MM.1S (cell line): ENCODE measurements at regions not wholly inside any gene's neighbourhood (a gene's known extent, or its start where the extent isn't known, plus 50 kb on each side); places are given as distances from the start of the nearest gene placed in this dataset.

ENCODE experiments used
- DNase-seq: peaks from one replicate; pipeline ENCODE4 v3.0.0-alpha.2; 2015
- H2AFZ ChIP-seq: fragments of 300-600 bp; sonication (generic); 2 replicates; pipeline ENCODE4 v1.6.0; 2016; ENCODE audit warnings: antibody characterized with exemption, low read length
- H3F3A ChIP-seq: fragments of 300-600 bp; sonication (generic); 2 replicates; pipeline ENCODE4 v1.6.1; 2016; ENCODE audit warnings: mild to moderate bottlenecking, antibody characterized with exemption, low read length, moderate library complexity, mixed read lengths; ENCODE audit not compliant: insufficient read depth
- H3K27ac ChIP-seq: fragments of 300-600 bp; sonication (generic); 2 replicates; pipeline ENCODE4 v1.5.1; 2016; ENCODE audit warnings: mild to moderate bottlenecking, low read length
- H3K27me3 ChIP-seq: fragments of 300-600 bp; sonication (generic); replicated peaks from 2 replicates; pipeline ENCODE4 v1.6.0; 2016; ENCODE audit warnings: low read length; ENCODE audit not compliant: insufficient read depth
- H3K36me3 ChIP-seq: fragments of 300-600 bp; sonication (generic); replicated peaks from 2 replicates; pipeline ENCODE4 v1.6.1; 2016; ENCODE audit warnings: mild to moderate bottlenecking, low read length, mixed read lengths; ENCODE audit not compliant: insufficient read depth
- H3K4me1 ChIP-seq: fragments of 300-600 bp; sonication (generic); 2 replicates; pipeline ENCODE4 v1.6.1; 2016; ENCODE audit warnings: low read length, mixed read lengths
- H3K4me2 ChIP-seq: fragments of 300-600 bp; sonication (generic); 2 replicates; pipeline ENCODE4 v1.6.0; 2016; ENCODE audit warnings: low read depth, low read length
- H3K4me3 ChIP-seq: fragments of 300-600 bp; sonication (generic); 2 replicates; pipeline ENCODE4 v1.5.1; 2016; ENCODE audit warnings: low read length, mixed read lengths
- H3K79me2 ChIP-seq: fragments of 300-600 bp; sonication (generic); 2 replicates; pipeline ENCODE4 v1.6.1; 2016; ENCODE audit warnings: mixed run types, low read length, mixed read lengths
- H3K9ac ChIP-seq: fragments of 300-600 bp; sonication (generic); 2 replicates; pipeline ENCODE4 v1.6.1; 2016; ENCODE audit warnings: low read length, mixed read lengths
- H3K9me2 ChIP-seq: fragments of 300-600 bp; sonication (generic); replicated peaks from 2 replicates; pipeline ENCODE4 v1.6.1; 2016; ENCODE audit warnings: mild to moderate bottlenecking, low read length, mixed read lengths; ENCODE audit not compliant: insufficient read depth
- H3K9me3 ChIP-seq: fragments of 300-600 bp; sonication (generic); replicated peaks from 2 replicates; pipeline ENCODE4 v1.6.1; 2016; ENCODE audit warnings: mild to moderate bottlenecking, low read length, mixed read lengths; ENCODE audit not compliant: insufficient read depth
- H4K20me1 ChIP-seq: fragments of 300-600 bp; sonication (generic); 2 replicates; pipeline ENCODE4 v1.6.1; 2016; ENCODE audit warnings: mild to moderate bottlenecking, low read length, moderate library complexity, mixed read lengths; ENCODE audit not compliant: insufficient read depth
- CTCF ChIP-seq: fragments of 300-600 bp; sonication (generic); IDR thresholded peaks from 2 replicates; pipeline ENCODE4 v1.5.1; 2016; ENCODE audit warnings: antibody characterized with exemption, low read length, mixed read lengths
- EZH2 ChIP-seq: fragments of 300-600 bp; sonication (generic); optimal IDR thresholded peaks from 2 replicates; pipeline ENCODE3; 2017; ENCODE audit warnings: low read depth, mild to moderate bottlenecking, antibody characterized with exemption, low read length, mixed read lengths
- EZH2phosphoT487 ChIP-seq: fragments of 300-600 bp; sonication (generic); IDR thresholded peaks from 2 replicates; pipeline ENCODE4 v1.6.1; 2018; ENCODE audit warnings: antibody characterized with exemption, low read length

GRCh38 chr13:107901996-107902562 is 313.3 kb downstream of the LIG4 start:
- H4K20me1 ChIP-seq, result no peaks in the 10 kb centered on the region
- no peak overlapping the region for H3K4me2 ChIP-seq
- H3K9me2 ChIP-seq, result no peaks in the 10 kb centered on the region
- H3K9me3 ChIP-seq, result no peaks in the 10 kb centered on the region
- H3K27ac ChIP-seq, result no peak overlapping the region
- TF ChIP-seq EZH2phosphoT487, result no peak
- TF ChIP-seq CTCF, result no peak
- TF ChIP-seq EZH2, result no peak
- no peak overlapping the region for H3K4me3 ChIP-seq
- H3K4me1 ChIP-seq, result no peaks in the 10 kb centered on the region
- H3K27me3 ChIP-seq, result no peaks in the 10 kb centered on the region
- H3F3A ChIP-seq, result no peaks in the 10 kb centered on the region
- no peaks in the 10 kb centered on the region for H3K36me3 ChIP-seq
- no peak for DNase-seq
- H3K9ac ChIP-seq, result no peak overlapping the region
- no peaks in the 10 kb centered on the region for H3K79me2 ChIP-seq
- H2AFZ ChIP-seq, result no peak overlapping the region

DNA sequence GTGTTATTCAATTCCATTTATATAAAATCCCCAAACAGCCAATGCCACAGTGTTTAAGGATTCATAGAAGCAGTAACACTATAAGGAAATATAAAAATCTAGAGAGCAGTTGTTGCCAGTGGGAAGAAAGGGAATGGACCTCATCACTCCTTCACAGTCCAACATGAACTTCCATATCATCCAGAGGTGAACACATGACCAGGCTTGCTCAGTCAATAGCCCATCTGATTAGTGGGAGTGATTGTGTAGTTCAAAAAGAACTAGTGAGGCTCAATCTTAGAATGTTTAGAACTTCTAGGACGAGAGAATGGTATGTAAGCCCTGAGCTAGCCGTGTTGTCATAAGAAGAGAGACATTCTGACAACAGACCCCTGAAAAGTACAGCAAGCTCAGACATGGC is 314.1 kb downstream of the LIG4 start:
- no peak overlapping the region for H3K4me2 ChIP-seq
- no peak overlapping the region for H3K4me3 ChIP-seq
- no peaks in the 10 kb centered on the region for H3K4me1 ChIP-seq
- no peaks in the 10 kb centered on the region for H3K9me2 ChIP-seq
- H3K79me2 ChIP-seq, result no peaks in the 10 kb centered on the region
- no peaks in the 10 kb centered on the region for H3K27me3 ChIP-seq
- no peak overlapping the region for H3K27ac ChIP-seq
- H3K9ac ChIP-seq, result no peak overlapping the region
- DNase-seq, result no peak
- TF ChIP-seq EZH2phosphoT487 (no peak), CTCF (no peak), EZH2 (no peak)
- H3K9me3 ChIP-seq, result no peaks in the 10 kb centered on the region
- no peak overlapping the region for H2AFZ ChIP-seq
- H4K20me1 ChIP-seq, result no peaks in the 10 kb centered on the region
- no peaks in the 10 kb centered on the region for H3K36me3 ChIP-seq
- no peaks in the 10 kb centered on the region for H3F3A ChIP-seq

GRCh38 chr13:107900775-107901174 is 314.6 kb downstream of the LIG4 start:
- H3F3A ChIP-seq, result no peaks in the 10 kb centered on the region
- H3K9ac ChIP-seq, result no peak overlapping the region
- H3K27ac ChIP-seq, result no peak overlapping the region
- no peak overlapping the region for H3K4me3 ChIP-seq
- no peaks in the 10 kb centered on the region for H3K27me3 ChIP-seq
- no peaks in the 10 kb centered on the region for H4K20me1 ChIP-seq
- H3K9me2 ChIP-seq, result no peaks in the 10 kb centered on the region
- no peaks in the 10 kb centered on the region for H3K4me1 ChIP-seq
- no peaks in the 10 kb centered on the region for H3K36me3 ChIP-seq
- TF ChIP-seq EZH2 (no peak), EZH2phosphoT487 (no peak), CTCF (no peak)
- H2AFZ ChIP-seq, result no peak overlapping the region
- no peak for DNase-seq
- H3K79me2 ChIP-seq, result no peaks in the 10 kb centered on the region
- no peak overlapping the region for H3K4me2 ChIP-seq
- no peaks in the 10 kb centered on the region for H3K9me3 ChIP-seq
